CD14-positive monocyte (primary cell): ENCODE measurements at regions not wholly inside any gene's neighbourhood (a gene's known extent, or its start where the extent isn't known, plus 50 kb on each side); places are given as distances from the start of the nearest gene placed in this dataset.

Experiments used
- DNase-seq, 3 donors: peaks; one replicate each; pipeline ENCODE4 v3.0.0-alpha.2; 2011 to 2022
- H2AFZ ChIP-seq: 2 replicates; pipeline ENCODE4 v1.6.0; 2012; ENCODE audit warnings: mild to moderate bottlenecking, low read depth, low read length, inconsistent platforms; ENCODE audit not compliant: insufficient read depth, poor library complexity, severe bottlenecking
- H3K27ac ChIP-seq, 2 donors: 1 replicate in 1 of 2; 2 replicates in 1 of 2; pipeline ENCODE4 v1.5.1; 2012 to 2013; ENCODE audit warnings: low read length in 2 of 2, control low read depth in 1 of 2, inconsistent platforms in 1 of 2, low read depth in 1 of 2, mild to moderate bottlenecking in 1 of 2
- H3K27me3 ChIP-seq, 2 donors: one replicate each; pipeline versions ENCODE4 v1.6.0 to v1.6.1; 2011 to 2013; ENCODE audit warnings: low read length in 2 of 2; ENCODE audit not compliant: control insufficient read depth in 2 of 2, insufficient read depth in 2 of 2
- H3K36me3 ChIP-seq, 2 donors: replicated peaks in 1 of 2; 1 replicate in 1 of 2; 2 replicates in 1 of 2; pipeline versions ENCODE4 v1.5.1 to v1.6.1; 2012 to 2013; ENCODE audit warnings: low read length in 2 of 2, control low read depth in 1 of 2, inconsistent platforms in 1 of 2, mild to moderate bottlenecking in 1 of 2; ENCODE audit not compliant: insufficient read depth in 2 of 2, control insufficient read depth in 1 of 2
- H3K4me1 ChIP-seq, 2 donors: 1 replicate in 1 of 2; 2 replicates in 1 of 2; pipeline versions ENCODE4 v1.5.1 to v1.6.1; 2012 to 2013; ENCODE audit warnings: low read length in 2 of 2, control low read depth in 1 of 2, inconsistent platforms in 1 of 2, mild to moderate bottlenecking in 1 of 2, moderate library complexity in 1 of 2; ENCODE audit not compliant: insufficient read depth in 2 of 2, control insufficient read depth in 1 of 2
- H3K4me2 ChIP-seq: replicated peaks from 2 replicates; pipeline ENCODE3; 2012; ENCODE audit warnings: low read length, moderate library complexity, mild to moderate bottlenecking; ENCODE audit not compliant: poor library complexity, severe bottlenecking; ENCODE audit errors: extremely low read depth
- H3K4me3 ChIP-seq, 3 experiments: fragments of 200-600 bp in 1 of 3; sonication (generic) in 1 of 3; replicated peaks in 1 of 3; 1 replicate in 2 of 3; 2 replicates in 1 of 3; pipeline ENCODE4 v1.5.1; 2011 to 2013; ENCODE audit warnings: low read length in 3 of 3, mild to moderate bottlenecking in 3 of 3, control low read depth in 2 of 3, low read depth in 2 of 3, inconsistent platforms in 1 of 3, moderate library complexity in 1 of 3
- H3K79me2 ChIP-seq: 2 replicates; pipeline ENCODE4 v1.6.0; 2012; ENCODE audit warnings: mild to moderate bottlenecking, control low read depth, inconsistent platforms, low read length, moderate library complexity; ENCODE audit not compliant: insufficient read depth
- H3K9ac ChIP-seq: 2 replicates; pipeline ENCODE4 v1.6.0; 2017; ENCODE audit warnings: low read length, mild to moderate bottlenecking; ENCODE audit not compliant: insufficient read depth, poor library complexity, severe bottlenecking
- H3K9me3 ChIP-seq, 2 donors: replicated peaks in 1 of 2; 1 replicate in 1 of 2; 2 replicates in 1 of 2; pipeline versions ENCODE4 v1.5.1 to v1.6.1; 2012 to 2013; ENCODE audit warnings: low read length in 2 of 2, control low read depth in 1 of 2; ENCODE audit not compliant: control insufficient read depth in 1 of 2, insufficient read depth in 1 of 2
- H4K20me1 ChIP-seq: 2 replicates; pipeline ENCODE4 v1.6.0; 2012; ENCODE audit warnings: mild to moderate bottlenecking, low read length, control low read depth, moderate library complexity; ENCODE audit not compliant: insufficient read depth
- H3K27ac Mint-ChIP-seq, 7 donors: one replicate each; pipeline ENCODE4 v1.8.0; 2020; ENCODE audit warnings: mild to moderate bottlenecking in 7 of 7, mixed read lengths in 7 of 7, moderate library complexity in 6 of 7, inconsistent platforms in 2 of 7
- H3K27me3 Mint-ChIP-seq, 3 donors: one replicate each; pipeline ENCODE4 v1.8.0; 2021 to 2022; ENCODE audit warnings: low read depth in 3 of 3, mild to moderate bottlenecking in 3 of 3, mixed read lengths in 3 of 3, moderate library complexity in 3 of 3, inconsistent platforms in 1 of 3
- H3K36me3 Mint-ChIP-seq, 2 donors: one replicate each; pipeline ENCODE4 v1.8.0; 2020; ENCODE audit warnings: mixed read lengths in 2 of 2, inconsistent platforms in 1 of 2, mild to moderate bottlenecking in 1 of 2
- H3K4me1 Mint-ChIP-seq: one replicate; pipeline ENCODE4 v1.8.0; 2020; ENCODE audit warnings: mild to moderate bottlenecking, mixed read lengths
- H3K4me3 Mint-ChIP-seq, 2 donors: one replicate each; pipeline ENCODE4 v1.8.0; 2020; ENCODE audit warnings: mild to moderate bottlenecking in 2 of 2, mixed read lengths in 2 of 2, moderate library complexity in 1 of 2
- H3K9me3 Mint-ChIP-seq, 7 donors: one replicate each; pipeline ENCODE4 v1.8.0; 2020 to 2022; ENCODE audit warnings: mixed read lengths in 7 of 7, mild to moderate bottlenecking in 6 of 7, moderate library complexity in 6 of 7, inconsistent platforms in 2 of 7
- WGBS: methylation state at CpG from one replicate; pipeline ENCODE4 v1.1.5; 2013; ENCODE audit warnings: missing lambda C conversion rate; ENCODE audit not compliant: insufficient coverage; 5-methylcytosine and 5-hydroxymethylcytosine counted together
- intact Hi-C, 2 donors: fragments of 100-400 bp; cut with micrococcal nuclease; formaldehyde crosslinking; loops; one replicate each; pipeline versions ENCODE4 v1.15.0 to v1.15.1; 2023
- TF ChIP-seq, protein P1 (sequence below): fragments of 200-600 bp; IDR thresholded peaks from one replicate; pipeline ENCODE4 v1.8.0; 2022; ENCODE audit warnings: antibody characterized with exemption, mild to moderate bottlenecking

DNA sequence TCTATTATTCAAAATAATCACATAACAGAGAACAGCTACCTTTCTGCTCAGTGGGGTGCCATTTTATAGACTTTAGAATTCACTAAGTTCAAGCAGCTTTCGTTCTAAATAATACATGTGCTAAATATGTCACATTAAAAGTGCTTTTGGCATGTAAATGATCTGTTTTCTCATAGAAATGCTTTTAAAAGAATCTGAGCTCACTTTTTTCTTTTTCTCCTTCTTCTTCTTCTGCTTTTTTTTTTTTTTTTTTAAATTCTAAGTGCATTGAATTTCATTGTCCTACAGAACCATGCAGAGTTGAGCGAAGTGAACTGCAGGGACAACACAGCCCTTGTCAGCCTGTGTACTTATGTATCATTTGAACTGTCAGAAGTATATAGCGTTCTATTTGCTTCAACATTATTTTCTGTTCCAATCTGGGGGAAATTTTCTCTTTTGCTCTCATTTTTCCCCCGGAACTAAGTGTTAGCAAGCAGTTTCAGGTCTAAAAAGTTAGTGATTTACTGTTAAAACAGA lies 193.8 kb upstream of the TMCO5A start:
- H3K9me3 Mint-ChIP-seq, result peaks cover 0 to 15% (median 3%) of the 10 kb centered on the region in 7 donors
- Histone ChIP-seq H3K36me3 (no peaks in the 10 kb centered on the region), H2AFZ (no peak overlapping the region), H3K4me1 (no peaks in the 10 kb centered on the region), H4K20me1 (no peaks in the 10 kb centered on the region), H3K9me3 (peaks cover 4 to 10% of the 10 kb centered on the region in 2 donors), H3K4me2 (no peak overlapping the region), H3K27ac (no peak overlapping the region), H3K9ac (no peak overlapping the region), H3K27me3 (no peaks in the 10 kb centered on the region), H3K4me3 (no peak overlapping the region), H3K79me2 (no peaks in the 10 kb centered on the region)
- H3K36me3 Mint-ChIP-seq, result no peaks in the 10 kb centered on the region
- H3K4me1 Mint-ChIP-seq, result no peaks in the 10 kb centered on the region
- DNase-seq, result no peak
- TF ChIP-seq, protein P1, sequence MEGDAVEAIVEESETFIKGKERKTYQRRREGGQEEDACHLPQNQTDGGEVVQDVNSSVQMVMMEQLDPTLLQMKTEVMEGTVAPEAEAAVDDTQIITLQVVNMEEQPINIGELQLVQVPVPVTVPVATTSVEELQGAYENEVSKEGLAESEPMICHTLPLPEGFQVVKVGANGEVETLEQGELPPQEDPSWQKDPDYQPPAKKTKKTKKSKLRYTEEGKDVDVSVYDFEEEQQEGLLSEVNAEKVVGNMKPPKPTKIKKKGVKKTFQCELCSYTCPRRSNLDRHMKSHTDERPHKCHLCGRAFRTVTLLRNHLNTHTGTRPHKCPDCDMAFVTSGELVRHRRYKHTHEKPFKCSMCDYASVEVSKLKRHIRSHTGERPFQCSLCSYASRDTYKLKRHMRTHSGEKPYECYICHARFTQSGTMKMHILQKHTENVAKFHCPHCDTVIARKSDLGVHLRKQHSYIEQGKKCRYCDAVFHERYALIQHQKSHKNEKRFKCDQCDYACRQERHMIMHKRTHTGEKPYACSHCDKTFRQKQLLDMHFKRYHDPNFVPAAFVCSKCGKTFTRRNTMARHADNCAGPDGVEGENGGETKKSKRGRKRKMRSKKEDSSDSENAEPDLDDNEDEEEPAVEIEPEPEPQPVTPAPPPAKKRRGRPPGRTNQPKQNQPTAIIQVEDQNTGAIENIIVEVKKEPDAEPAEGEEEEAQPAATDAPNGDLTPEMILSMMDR, result no peak
- H3K4me3 Mint-ChIP-seq, result no peak overlapping the region
- intact Hi-C loops, result no loop called here
- WGBS, result no CpG with 5 or more reads among the region's 4 CpGs
- peaks cover 0 to 1% (median 0%) of the 10 kb centered on the region in 3 donors for H3K27me3 Mint-ChIP-seq
- H3K27ac Mint-ChIP-seq, result no peak overlapping the region

DNA sequence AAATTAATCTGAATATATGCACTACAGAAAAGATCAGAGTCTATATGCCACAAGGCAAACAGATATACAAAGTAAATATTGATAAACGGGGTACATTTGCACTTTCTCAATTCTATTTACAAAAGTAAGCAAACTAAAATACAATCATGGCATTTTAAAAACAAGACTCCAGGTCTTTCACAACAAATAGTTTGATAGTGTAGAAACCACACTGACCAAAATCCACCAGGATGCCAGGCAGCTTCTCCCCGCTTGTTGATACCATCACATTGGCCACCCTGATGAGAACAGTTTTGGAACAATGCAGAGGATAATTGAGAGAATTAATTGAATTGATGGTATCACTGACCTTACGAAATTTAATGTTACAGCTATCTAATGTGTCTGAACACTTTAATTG lies 190.6 kb upstream of the TMCO5A start:
- TF ChIP-seq, protein P1, result no peak
- H3K4me1 Mint-ChIP-seq, result no peaks in the 10 kb centered on the region
- no peak overlapping the region for H3K9ac ChIP-seq
- no peaks in the 10 kb centered on the region for H4K20me1 ChIP-seq
- H3K36me3 Mint-ChIP-seq, result no peaks in the 10 kb centered on the region
- H3K4me3 Mint-ChIP-seq, result no peak overlapping the region
- H3K4me3 ChIP-seq, result no peak overlapping the region
- H2AFZ ChIP-seq, result no peak overlapping the region
- no peak for DNase-seq
- no peaks in the 10 kb centered on the region for H3K27me3 ChIP-seq
- no peak overlapping the region for H3K27ac Mint-ChIP-seq
- H3K4me2 ChIP-seq, result no peak overlapping the region
- no peaks in the 10 kb centered on the region for H3K4me1 ChIP-seq
- peaks cover 5 to 16% (median 9%) of the 10 kb centered on the region in 7 donors for H3K9me3 Mint-ChIP-seq
- H3K27me3 Mint-ChIP-seq, result peaks cover 0 to 1% (median 0%) of the 10 kb centered on the region in 3 donors
- H3K79me2 ChIP-seq, result no peaks in the 10 kb centered on the region
- no CpG with 5 or more reads among the region's 3 CpGs for WGBS
- H3K27ac ChIP-seq, result no peak overlapping the region
- no peaks in the 10 kb centered on the region for H3K36me3 ChIP-seq
- intact Hi-C loops, result no loop called here
- H3K9me3 ChIP-seq, result peaks cover 4 to 12% of the 10 kb centered on the region in 2 donors
